ENCODE measurements at regions not wholly inside any gene's neighbourhood (a gene's known extent, or its start where the extent isn't known, plus 50 kb on each side); places are given as distances from the start of the nearest gene placed in this dataset.
"Not testable (repeated sequence)": the region's sequence is repeated elsewhere in the genome, so short reads cannot be mapped to it uniquely, and the experiment has no call there.

GRCh38 chr3:144864646-144865045 is 893.0 kb downstream of the DIPK2A start:
- DNase-seq = no peak

GRCh38 chr3:144865948-144866347 is 894.3 kb downstream of the DIPK2A start:
- DNase-seq = no peak

DNA sequence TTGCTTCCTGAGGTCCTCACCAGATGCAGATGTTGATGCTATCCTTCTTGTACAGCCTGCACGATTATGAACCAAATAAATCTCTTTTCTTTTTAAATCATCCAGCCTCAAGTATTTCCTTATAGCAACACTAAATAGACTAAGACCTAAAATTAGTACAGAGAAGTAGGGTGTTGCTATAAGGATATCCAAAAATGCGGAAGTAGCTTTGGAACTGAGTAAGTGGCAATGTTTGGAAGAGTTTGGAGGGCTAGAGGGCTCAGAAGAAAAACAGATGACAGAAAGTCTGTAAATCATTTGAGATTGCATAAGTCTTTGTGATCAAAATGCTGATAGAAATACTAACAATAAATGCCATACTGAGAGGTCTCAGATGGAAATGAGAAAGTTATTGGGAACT is 894.9 kb downstream of the DIPK2A start:
- DNase-seq = peak; percentile 75 to 78

GRCh38 chr3:144868506-144868905 is 896.9 kb downstream of the DIPK2A start:
- DNase-seq = no peak

DNA sequence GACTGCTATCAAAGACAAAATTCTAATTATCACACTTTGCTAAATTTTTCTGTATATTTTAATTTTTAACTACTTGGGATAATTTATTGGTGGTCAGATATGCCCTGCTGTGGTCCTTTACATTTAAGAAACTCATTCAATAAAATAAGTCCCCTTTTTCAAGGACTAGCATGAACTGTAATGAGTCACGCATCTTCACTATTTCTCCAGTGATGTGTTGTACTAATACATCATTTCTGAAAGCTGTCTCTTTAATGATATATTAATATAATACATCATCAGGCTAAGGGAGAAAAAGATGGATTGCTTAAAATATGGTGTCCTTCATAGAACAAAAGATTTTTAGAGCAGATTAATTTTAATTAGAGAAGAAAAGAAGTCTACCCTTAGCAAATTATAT is 901.4 kb downstream of the DIPK2A start:
- DNase-seq = no peak

DNA sequence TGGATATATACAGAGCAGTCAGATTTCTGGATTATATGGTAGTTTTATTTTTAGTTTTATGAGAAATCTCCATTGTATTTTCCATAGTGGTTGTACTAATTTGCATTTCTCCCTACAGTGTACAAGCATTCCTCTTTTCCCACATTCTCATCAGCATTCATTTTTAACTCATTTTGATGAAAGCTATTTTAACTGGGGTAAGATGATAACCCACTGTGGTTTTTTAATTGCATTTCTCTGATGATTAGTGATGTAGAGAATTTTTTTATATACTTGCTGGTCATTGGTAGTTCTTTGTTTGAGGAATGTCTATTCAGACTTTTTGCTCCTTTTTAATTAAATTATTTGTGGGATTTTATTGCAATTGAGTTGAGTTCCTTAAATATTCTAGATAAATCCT is 903.6 kb downstream of the DIPK2A start:
- DNase-seq = no peak

DNA sequence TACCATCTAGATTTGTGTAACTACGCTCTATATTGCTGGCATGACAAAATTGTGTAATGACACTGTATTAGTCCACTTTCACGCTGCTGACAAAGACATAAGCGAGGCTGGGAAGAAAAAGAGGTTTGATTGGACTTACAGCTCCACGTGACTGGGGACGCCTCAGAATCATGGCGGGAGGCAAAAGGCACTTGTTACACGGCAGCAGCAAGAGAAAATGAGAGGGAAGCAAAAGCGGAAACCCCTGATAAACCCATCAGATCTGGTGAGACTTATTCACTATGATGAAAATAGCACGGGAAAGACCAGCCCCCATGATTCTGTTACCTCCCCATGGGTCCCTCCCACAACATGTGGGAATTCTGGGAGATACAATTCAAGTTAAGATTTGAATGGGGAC is 905.7 kb downstream of the DIPK2A start:
- no peak for DNase-seq

DNA sequence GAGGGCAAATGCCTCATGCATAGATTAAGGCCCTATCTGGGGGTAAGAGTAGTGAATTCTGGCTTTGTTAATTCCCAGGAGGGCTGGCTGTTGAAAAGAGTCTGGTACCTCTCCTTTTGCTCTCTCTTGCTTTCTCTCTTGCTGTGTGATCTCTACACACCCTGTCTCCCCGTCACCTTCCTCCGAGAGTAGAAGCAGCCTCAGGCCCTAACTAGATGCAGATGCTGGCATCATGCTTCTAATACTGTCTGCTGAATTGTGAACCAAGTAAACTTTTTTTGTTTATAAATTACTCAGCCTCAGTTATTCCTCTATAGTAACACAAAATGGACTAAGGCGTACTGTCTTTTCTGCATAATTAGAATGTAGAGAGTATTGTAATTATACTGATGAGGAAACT is 908.1 kb downstream of the DIPK2A start:
- DNase-seq = no peak

DNA sequence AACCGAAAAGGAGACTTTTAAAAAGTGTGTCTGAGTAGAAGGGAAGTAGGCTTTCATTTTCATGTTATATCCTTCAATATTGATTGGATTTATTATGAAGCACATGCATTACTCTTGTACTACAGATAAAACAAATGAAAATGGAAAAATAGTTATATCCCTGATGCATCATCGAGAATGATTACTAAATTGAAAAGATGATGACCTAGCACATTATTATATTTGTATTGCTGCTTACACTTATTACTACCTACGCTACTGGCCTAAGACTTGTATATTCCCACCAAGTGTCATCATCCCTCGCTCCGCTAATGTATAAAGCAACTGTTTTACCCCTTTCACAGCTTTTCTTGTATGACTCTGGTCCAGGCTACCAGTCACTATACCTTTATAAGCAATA is 922.4 kb downstream of the DIPK2A start:
- no peak for DNase-seq

DNA sequence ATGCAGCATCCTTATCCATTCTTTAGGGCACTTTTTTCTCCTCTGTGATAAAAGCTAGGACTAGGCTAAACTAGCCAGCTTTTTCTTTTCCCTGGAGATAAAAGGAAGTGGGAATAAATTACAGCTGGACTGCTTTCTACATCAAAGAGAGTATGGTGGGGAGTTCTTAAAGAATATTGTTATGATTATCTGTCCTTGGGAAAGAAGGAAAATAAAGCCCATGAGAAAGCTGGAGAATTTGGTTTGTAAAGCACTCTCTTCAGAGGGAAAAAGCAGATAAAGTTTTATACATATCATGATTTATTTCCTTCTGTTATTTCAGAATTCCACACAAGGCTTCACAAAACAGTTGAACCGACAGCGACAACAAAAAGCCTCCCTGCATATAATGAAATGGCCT is 923.0 kb downstream of the DIPK2A start:
- DNase-seq = no peak

GRCh38 chr3:144900366-144900765 is 928.7 kb downstream of the DIPK2A start:
- no peak for DNase-seq

DNA sequence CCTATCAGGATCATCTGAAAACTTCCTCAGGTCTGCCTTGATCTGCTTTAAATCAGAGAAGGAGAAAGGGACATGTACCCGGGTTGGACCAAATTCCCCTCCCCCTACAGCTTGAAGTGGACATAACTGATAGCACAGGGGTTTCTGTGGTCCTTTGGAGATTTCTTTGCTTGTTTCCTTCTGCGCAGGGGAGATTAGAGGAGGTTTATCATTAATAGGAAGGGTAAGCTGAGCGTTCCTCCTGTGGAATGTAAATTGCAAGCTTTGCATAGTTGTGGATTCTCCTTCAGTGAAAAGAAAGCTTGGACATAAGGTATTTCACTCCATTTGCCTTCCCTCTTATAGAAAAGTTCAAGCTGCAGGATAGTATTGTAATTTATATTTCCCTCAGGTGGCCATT is 936.0 kb downstream of the DIPK2A start:
- not testable (repeated sequence) for DNase-seq

DNA sequence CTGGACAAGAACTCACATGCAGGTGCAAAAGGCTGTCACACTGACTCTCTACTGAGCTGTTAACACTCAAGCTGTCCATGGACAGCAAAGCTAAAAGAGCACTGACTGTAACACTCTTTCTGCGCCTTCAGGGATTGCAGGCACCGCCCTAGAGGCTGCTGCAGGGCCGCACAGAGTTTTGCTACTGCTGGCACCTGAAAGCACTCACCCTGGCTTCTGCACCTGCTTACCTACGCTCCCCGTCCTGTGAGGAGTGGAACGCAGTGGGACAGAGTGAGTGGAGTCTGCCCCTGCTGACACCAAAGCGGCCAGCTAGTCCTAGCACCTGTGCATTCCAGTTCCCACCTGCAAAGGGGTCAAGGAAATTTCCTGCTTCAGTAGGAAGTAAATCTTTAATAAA is 941.3 kb downstream of the DIPK2A start:
- DNase-seq = no peak

DNA sequence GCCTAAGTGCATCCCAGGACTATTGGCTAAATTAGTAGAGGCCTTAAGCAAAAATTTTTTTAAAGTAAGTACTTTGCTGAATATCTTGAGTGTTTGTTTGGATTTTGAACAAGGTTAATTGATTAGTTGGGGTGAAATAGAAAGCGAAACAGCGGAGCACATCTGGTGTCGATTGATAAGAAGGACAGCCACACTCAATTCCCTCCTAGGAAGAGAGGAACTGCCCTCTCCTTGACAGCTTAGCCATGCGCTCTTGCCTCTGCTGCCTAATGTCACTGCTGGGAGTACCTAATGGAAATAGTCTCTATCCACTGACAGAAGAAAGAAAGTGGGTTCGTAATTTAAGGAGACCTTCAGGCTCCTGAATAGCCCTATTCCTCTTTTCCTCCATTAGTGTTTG is 943.6 kb downstream of the DIPK2A start:
- no peak for DNase-seq

DNA sequence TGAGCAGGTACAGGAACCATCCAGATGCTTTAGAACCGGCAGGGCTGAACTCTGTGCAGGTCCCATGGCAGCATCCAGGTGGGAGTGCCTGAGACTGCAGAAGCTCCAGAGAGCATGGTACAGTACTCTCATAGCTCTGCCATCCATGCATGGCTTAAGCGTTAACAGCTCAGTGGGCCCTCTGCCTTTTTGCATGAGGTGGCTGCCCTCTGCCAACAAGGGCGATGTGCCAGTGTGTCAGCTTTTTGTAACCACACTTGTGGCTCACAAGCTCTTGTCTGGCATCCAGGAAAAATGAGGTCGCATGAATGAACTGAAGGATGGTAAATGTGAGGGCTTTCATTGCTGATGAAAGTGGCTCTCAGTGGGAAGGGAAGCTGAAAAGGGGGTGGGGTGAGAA is 950.1 kb downstream of the DIPK2A start:
- no peak for DNase-seq

- no peak for DNase-seq
Observed at GRCh38 chr3:144923046-144923775, 951.6 kb downstream of the DIPK2A start.

GRCh38 chr3:144930431-144930830 is 958.8 kb downstream of the DIPK2A start:
- no peak for DNase-seq

GRCh38 chr3:144931590-144931989 is 960.0 kb downstream of the DIPK2A start:
- DNase-seq = no peak

- DNase-seq = no peak
Observed at GRCh38 chr3:144942093-144942837, 970.6 kb downstream of the DIPK2A start.

DNA sequence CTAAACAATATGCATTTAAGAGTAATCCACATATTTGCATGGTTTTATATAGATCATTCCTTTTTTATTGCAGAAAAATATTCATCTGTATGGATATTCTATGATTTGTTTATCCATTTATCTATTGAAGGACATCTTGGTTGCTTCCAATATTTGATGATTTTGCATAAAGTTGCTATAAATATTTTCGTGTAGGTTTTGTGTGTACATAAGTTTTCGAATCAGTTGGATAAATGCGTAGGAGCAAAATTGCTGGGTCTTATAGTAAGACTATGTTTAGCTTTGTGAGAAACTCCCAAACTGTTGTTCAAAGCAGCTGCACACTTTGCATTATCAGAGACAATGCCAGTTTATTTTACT is 971.2 kb downstream of the DIPK2A start:
- no peak for DNase-seq

DNA sequence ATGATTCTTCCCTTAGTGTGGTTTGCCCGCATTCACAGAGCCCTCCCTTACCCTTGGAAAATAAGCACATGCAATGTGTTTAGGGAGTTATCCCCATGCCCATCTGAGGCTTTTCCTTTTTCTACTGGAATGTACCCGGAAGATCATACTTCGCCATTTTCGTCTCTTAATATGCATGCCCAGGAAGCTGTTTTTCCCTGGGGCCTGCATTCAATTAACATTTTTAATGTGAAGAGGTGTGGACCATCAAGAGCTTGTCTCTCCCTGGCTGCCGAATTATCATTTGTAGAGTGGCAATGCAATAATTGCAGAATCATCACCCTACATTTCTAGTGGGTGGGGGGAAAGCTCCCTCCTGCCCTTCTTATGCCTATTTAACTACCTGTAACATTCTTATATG is 976.3 kb downstream of the DIPK2A start:
- DNase-seq = no peak

DNA sequence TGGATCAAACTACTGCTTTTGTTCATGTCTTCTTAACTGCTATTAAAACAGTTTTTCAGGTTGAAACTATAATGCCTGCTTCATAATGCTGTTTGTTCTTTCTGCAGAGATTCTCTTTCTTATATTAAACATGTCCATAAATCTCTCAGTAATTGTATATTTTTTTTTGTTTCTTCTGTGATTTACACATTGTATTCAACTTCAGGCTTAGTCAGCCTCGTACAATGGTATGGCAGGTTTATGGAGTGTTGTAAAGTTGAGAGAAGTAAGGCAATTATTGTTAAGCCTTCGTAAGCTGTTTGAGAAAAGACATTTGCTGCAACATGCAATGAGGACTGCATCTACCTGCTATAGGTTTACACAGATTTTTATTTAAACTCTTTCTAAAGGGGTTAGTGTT is 977.1 kb downstream of the DIPK2A start:
- no peak for DNase-seq

DNA sequence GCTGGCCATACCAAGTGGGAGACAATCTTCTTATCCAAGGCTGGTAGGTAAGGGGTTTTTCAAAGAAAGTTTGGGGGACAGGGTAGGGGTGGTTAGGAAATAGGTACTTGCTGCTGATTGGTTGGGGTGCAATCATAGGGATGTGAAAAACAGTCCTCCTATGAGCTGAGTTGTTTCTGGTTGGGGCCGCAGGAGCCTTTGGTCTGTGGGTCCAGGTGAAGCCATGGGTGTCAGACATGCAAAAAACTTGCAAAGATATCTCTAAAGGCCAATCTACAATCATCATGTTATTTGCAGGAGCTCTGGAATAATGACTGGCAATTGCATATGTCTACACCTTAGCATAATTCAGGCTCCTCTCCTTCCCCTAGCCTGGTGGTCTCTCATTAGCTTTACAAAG is 982.3 kb downstream of the DIPK2A start:
- no peak for DNase-seq

DNA sequence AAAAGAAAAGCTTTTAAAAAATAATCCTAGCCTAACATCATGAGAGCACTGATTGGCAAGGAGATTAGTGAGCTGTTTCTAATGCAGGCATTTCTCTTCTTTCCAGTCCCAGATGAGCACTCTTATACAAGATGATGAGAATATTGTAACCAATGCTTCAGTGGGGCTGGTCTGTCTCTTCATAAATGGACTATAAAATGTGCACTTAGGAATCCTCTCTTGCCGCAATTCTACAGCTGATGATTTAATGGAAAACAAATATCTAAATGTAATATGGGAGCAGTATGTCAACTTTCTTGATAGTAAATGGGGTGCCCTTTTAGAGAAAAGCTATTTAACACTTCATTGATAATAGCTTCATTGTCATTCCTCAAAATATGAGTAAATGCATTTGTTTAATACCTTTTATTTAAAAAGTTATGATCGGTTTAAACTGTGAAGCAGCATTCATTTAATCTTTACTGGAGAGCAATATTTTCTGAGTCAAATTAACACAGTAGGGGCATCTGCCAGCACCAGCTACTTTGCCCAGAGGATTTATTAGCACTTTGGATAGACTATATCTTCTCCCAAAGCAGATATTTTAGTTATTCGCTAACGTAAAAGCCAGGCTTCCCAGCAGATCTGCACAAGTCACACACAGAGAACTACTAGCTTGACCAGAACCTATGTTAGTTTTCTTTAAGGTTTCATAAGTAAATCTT is 985.9 kb downstream of the DIPK2A start:
- DNase-seq = no peak

Measured in Kasumi-1 (cell line).